OCI-LY1 (cell line): ENCODE measurements at regions not wholly inside any gene's neighbourhood (a gene's known extent, or its start where the extent isn't known, plus 50 kb on each side); places are given as distances from the start of the nearest gene placed in this dataset.

Experiments
- H2AFZ ChIP-seq: fragments of 200-600 bp; sonication (generic), shearing (Covaris generic); 2 replicates; pipeline ENCODE4 v1.6.0; 2014; ENCODE audit warnings: antibody characterized with exemption, mild to moderate bottlenecking, low read length
- H3F3A ChIP-seq: fragments of 200-600 bp; sonication (generic), shearing (Covaris generic); 2 replicates; pipeline ENCODE4 v1.6.0; 2014; ENCODE audit warnings: mild to moderate bottlenecking, antibody characterized with exemption, low read length, moderate library complexity; ENCODE audit not compliant: insufficient read depth
- H3K27ac ChIP-seq: fragments of 200-600 bp; sonication (generic); 2 replicates; pipeline ENCODE4 v1.5.1; 2014; ENCODE audit warnings: low read length, mixed run types, mild to moderate bottlenecking, low read depth; ENCODE audit not compliant: poor library complexity, severe bottlenecking
- H3K27me3 ChIP-seq: fragments of 200-600 bp; sonication (generic); 2 replicates; pipeline ENCODE4 v1.6.0; 2014; ENCODE audit warnings: antibody characterized with exemption, mild to moderate bottlenecking, low read length, moderate library complexity; ENCODE audit not compliant: insufficient read depth
- H3K36me3 ChIP-seq: fragments of 200-600 bp; sonication (generic); 2 replicates; pipeline ENCODE4 v1.6.1; 2014; ENCODE audit warnings: mild to moderate bottlenecking, antibody characterized with exemption, low read length, moderate library complexity, mixed read lengths; ENCODE audit not compliant: insufficient read depth
- H3K4me1 ChIP-seq: fragments of 200-600 bp; sonication (generic); 2 replicates; pipeline ENCODE4 v1.5.1; 2014; ENCODE audit warnings: mild to moderate bottlenecking, low read length, moderate library complexity; ENCODE audit not compliant: insufficient read depth, severe bottlenecking
- H3K4me2 ChIP-seq: fragments of 200-600 bp; sonication (generic), shearing (Covaris generic); 2 replicates; pipeline ENCODE4 v1.6.1; 2014; ENCODE audit warnings: low read length
- H3K4me3 ChIP-seq: fragments of 200-600 bp; sonication (generic); 2 replicates; pipeline ENCODE4 v1.5.1; 2014; ENCODE audit warnings: low read length, low read depth, mild to moderate bottlenecking, mixed read lengths; ENCODE audit not compliant: poor library complexity, severe bottlenecking
- H3K79me2 ChIP-seq: fragments of 200-600 bp; shearing (Covaris generic); 2 replicates; pipeline ENCODE4 v1.6.1; 2016; ENCODE audit warnings: mixed run types, low read length, mixed read lengths; ENCODE audit not compliant: insufficient read depth
- H3K9ac ChIP-seq: fragments of 200-600 bp; sonication (generic), shearing (Covaris generic); 2 replicates; pipeline ENCODE4 v1.6.1; 2014; ENCODE audit warnings: mild to moderate bottlenecking, low read length, mixed read lengths
- H3K9me2 ChIP-seq: fragments of 200-600 bp; sonication (generic), shearing (Covaris generic); 2 replicates; pipeline ENCODE4 v1.6.1; 2014; ENCODE audit warnings: low read depth, mild to moderate bottlenecking, low read length, mixed read lengths
- H3K9me3 ChIP-seq: fragments of 200-600 bp; shearing (Covaris generic); 2 replicates; pipeline ENCODE4 v1.6.1; 2014; ENCODE audit warnings: low read length, mixed read lengths
- H4K20me1 ChIP-seq: fragments of 200-600 bp; sonication (generic), shearing (Covaris generic); 2 replicates; pipeline ENCODE4 v1.6.0; 2016; ENCODE audit warnings: mild to moderate bottlenecking, low read length; ENCODE audit not compliant: insufficient read depth
- EZH2 ChIP-seq: fragments of 200-600 bp; sonication (generic), shearing (Covaris generic); IDR thresholded peaks from 2 replicates; pipeline ENCODE4 v1.8.0; 2017; ENCODE audit warnings: borderline replicate concordance, mixed run types, mild to moderate bottlenecking, antibody characterized with exemption, low read length, moderate library complexity, mixed read lengths
- TF ChIP-seq, protein P1 (sequence below): fragments of 200-600 bp; sonication (generic), shearing (Covaris generic); IDR thresholded peaks from 2 replicates; pipeline ENCODE4 v1.5.1; 2017; ENCODE audit warnings: mild to moderate bottlenecking, antibody characterized with exemption, low read length, moderate library complexity, mixed read lengths

DNA sequence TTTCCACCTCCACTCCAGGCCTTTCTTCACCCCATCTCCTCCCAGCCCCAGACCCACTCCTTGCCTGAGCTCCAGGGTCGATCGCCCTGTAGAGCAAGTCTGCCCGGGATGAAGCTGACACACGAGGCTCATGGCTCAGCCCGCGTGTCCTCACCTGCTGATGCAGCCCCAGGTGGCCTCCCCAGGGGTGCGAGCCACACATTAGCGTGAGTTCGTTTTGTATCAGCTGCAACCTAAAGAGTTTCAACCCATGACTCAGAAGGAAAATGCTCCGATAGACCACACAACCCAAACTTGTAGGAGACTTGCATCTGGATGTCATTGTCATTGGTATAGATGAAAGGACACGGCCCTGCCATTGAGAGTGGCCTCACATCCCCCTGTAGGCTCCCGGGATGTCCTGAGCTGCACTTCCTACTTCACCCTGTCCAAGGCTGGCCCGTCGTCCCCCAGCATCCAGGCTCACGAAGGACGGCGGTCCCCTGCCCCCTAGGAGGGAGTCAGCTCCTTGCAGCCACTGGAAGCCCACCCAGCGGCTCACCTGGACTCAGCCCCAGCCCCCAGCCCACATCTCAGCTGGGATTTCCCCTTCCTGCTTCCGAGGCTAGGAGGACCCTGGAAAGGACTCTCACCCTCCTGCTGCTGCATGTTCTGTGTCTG is 97.7 kb downstream of the HTR5A start:
- Histone ChIP-seq H3K27me3 (peaks cover 6% of the 10 kb centered on the region), H3K27ac (no peak overlapping the region), H3K79me2 (no peaks in the 10 kb centered on the region), H3K4me1 (no peaks in the 10 kb centered on the region), H3K9me2 (no peaks in the 10 kb centered on the region), H3K36me3 (no peaks in the 10 kb centered on the region), H3F3A (no peaks in the 10 kb centered on the region), H3K9me3 (no peaks in the 10 kb centered on the region), H3K4me2 (no peak overlapping the region), H3K4me3 (no peak overlapping the region), H2AFZ (no peak overlapping the region), H4K20me1 (no peaks in the 10 kb centered on the region), H3K9ac (no peak overlapping the region)
- TF ChIP-seq, protein P1, sequence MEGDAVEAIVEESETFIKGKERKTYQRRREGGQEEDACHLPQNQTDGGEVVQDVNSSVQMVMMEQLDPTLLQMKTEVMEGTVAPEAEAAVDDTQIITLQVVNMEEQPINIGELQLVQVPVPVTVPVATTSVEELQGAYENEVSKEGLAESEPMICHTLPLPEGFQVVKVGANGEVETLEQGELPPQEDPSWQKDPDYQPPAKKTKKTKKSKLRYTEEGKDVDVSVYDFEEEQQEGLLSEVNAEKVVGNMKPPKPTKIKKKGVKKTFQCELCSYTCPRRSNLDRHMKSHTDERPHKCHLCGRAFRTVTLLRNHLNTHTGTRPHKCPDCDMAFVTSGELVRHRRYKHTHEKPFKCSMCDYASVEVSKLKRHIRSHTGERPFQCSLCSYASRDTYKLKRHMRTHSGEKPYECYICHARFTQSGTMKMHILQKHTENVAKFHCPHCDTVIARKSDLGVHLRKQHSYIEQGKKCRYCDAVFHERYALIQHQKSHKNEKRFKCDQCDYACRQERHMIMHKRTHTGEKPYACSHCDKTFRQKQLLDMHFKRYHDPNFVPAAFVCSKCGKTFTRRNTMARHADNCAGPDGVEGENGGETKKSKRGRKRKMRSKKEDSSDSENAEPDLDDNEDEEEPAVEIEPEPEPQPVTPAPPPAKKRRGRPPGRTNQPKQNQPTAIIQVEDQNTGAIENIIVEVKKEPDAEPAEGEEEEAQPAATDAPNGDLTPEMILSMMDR = no peak
- TF ChIP-seq EZH2 = no peak

DNA sequence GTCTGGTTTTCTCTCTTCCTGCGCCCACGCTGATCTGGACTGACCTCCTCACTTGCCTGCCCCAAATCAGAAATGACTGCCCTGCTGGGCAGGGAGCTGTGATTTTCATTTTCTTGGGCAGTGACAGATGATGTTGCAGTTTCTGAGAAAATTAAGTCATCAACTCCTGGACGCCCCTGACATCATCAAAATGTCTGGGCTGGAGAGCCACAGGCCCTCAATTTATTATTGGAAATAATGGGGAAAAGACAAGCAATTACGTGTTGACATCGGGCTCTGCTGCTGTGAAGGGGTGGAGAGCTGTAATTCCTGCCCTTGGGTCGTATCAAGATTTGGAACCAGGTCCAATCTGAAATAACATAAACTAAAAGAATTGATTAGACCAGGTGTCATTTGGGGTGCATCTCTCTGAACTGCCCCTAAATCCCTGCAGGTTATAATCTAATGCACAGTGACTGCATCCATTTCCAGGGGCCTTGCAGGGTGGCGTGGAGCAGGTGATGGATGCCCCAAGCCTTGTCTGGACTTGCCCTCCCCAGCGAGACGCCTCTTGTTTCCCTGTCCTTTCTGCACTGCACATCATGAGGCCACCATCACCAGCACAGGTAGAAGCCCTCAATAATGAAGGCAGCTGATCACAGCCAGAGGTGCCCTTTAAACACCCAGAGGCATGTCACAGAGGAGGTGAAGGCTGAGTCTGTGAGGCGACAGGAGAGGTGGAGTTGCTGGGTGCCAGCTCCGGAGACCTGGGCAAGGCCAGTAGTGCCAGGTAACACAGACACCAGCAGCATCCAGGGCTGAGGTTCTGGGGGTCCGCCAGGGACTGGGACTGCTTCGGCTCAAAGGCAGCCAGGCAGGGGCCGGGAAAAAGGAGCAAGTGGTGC is 98.7 kb downstream of the HTR5A start:
- Histone ChIP-seq H3K9ac (no peak overlapping the region), H3K4me3 (no peak overlapping the region), H4K20me1 (no peaks in the 10 kb centered on the region), H3K9me2 (no peaks in the 10 kb centered on the region), H2AFZ (no peak overlapping the region), H3K79me2 (no peaks in the 10 kb centered on the region), H3F3A (no peaks in the 10 kb centered on the region), H3K27ac (no peak overlapping the region), H3K4me2 (no peak overlapping the region), H3K36me3 (no peaks in the 10 kb centered on the region), H3K4me1 (no peaks in the 10 kb centered on the region), H3K9me3 (no peaks in the 10 kb centered on the region), H3K27me3 (peaks cover 6% of the 10 kb centered on the region)
- TF ChIP-seq, protein P1 = no peak
- TF ChIP-seq EZH2 = no peak

DNA sequence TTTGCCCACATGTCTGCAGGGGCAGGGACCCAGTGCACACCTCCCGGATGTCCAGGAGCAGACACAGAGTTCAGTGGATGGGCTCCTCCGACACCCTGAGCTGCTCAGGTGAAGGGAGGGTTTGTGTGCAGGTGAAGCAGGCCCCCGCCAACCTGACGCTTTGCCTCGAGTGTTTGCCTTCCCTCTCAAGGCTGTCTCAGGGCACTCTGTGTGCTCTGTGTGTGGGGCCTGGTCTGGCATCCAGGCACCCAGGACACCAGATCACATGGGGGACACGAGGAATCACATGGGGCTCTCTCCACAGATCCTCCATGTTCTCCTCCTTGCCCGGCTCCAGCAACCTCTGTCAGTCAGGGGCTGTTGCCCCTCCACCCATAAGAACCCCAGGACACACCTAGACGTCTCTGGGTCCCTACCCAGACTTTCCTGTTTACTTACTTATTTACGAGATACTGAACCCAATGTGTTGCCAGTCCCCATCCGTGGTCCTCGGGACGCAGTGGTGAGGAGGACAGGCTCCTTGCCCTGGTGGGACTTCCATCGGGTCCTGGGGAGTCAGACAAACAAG is 99.5 kb downstream of the HTR5A start:
- Histone ChIP-seq H2AFZ (no peak overlapping the region), H3K27ac (no peak overlapping the region), H3K4me1 (no peaks in the 10 kb centered on the region), H3K79me2 (no peaks in the 10 kb centered on the region), H3K4me2 (no peak overlapping the region), H3F3A (no peaks in the 10 kb centered on the region), H3K36me3 (no peaks in the 10 kb centered on the region), H3K4me3 (no peak overlapping the region), H3K9me2 (no peaks in the 10 kb centered on the region), H3K27me3 (peaks cover 6% of the 10 kb centered on the region), H3K9ac (no peak overlapping the region), H3K9me3 (no peaks in the 10 kb centered on the region), H4K20me1 (no peaks in the 10 kb centered on the region)
- TF ChIP-seq EZH2 = no peak
- TF ChIP-seq, protein P1 = no peak
